ENCODE measurements at regions not wholly inside any gene's neighbourhood (a gene's known extent, or its start where the extent isn't known, plus 50 kb on each side); places are given as distances from the start of the nearest gene placed in this dataset.

DNA sequence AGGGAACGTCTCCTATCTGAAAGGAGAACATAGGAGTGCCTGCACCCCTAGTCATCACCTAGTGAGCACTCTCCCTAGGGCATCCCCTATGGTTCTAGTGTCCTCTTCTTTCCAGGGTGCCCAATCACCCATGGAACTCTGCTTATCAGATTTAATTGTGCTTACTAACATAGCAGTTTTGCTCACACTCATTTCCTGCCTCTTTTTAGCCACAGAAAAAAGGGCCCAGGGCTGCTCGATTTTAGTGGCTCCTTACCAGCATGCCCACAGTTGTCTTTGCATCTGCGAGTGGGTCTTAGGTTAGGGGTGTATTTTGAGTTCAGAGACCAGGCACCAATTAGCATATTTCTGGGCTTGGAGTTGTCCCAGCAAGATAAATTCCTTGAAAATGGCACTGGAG is 1110.2 kb downstream of the TAF11L14 start:
- no peak overlapping the region for H3K4me3 ChIP-seq (replicated peaks in 1 of 4; ENCODE audit: control extremely low read depth in 1 of 4, insufficient read depth in 1 of 4, low read depth in 3 of 4, low read length in 4 of 4)
- DNase-seq (ENCODE audit: low read depth in 2 of 2), result no peak

GRCh38 chr5:18745042-18745987 is 1111.1 kb downstream of the TAF11L14 start:
- Histone ChIP-seq H3K27ac (ENCODE audit: insufficient read depth, low read length) (no peak overlapping the region), H2AFZ (ENCODE audit: low read length) (no peak overlapping the region), H3K4me3 (replicated peaks in 1 of 4; ENCODE audit: control extremely low read depth in 1 of 4, insufficient read depth in 1 of 4, low read depth in 3 of 4, low read length in 4 of 4) (peak overlapping the region in 2 of 4 experiments; percentile 20 to 55), H3K9me3 (ENCODE audit: control insufficient read depth, insufficient read depth, low read depth, low read length) (no peaks in the 10 kb centered on the region), H3K4me2 (ENCODE audit: extremely low read depth, insufficient read depth, low read length) (peak overlapping the region; percentile 23), H3K27me3 (ENCODE audit: control insufficient read depth, insufficient read depth, low read length) (no peaks in the 10 kb centered on the region), H4K20me1 (ENCODE audit: control insufficient read depth, extremely low read depth, insufficient read depth, low read length) (no peaks in the 10 kb centered on the region), H3K4me1 (ENCODE audit: control insufficient read depth, extremely low read depth, insufficient read depth, low read length) (no peaks in the 10 kb centered on the region), H3K79me2 (ENCODE audit: control insufficient read depth, insufficient read depth, low read length) (no peaks in the 10 kb centered on the region), H3K9ac (ENCODE audit: insufficient read depth, low read length) (no peak overlapping the region), H3K36me3 (ENCODE audit: control insufficient read depth, insufficient read depth, low read length) (no peaks in the 10 kb centered on the region)
- no peak for TF ChIP-seq CTCF (conservative IDR thresholded peaks at IDR 0.05 in 1 of 2, IDR thresholded peaks at IDR 0.05 in 1 of 2; ENCODE audit: low read depth in 1 of 2, low read length in 2 of 2)
- TF ChIP-seq EZH2 (IDR thresholded peaks at IDR 0.05; ENCODE audit: low read length, missing control alignments), result no peak
- no peak for DNase-seq (ENCODE audit: low read depth in 2 of 2)

More for the DNA sequence above, 1110.2 kb downstream of the TAF11L14 start:
- no peaks in the 10 kb centered on the region for H3K9me3 ChIP-seq (ENCODE audit: control insufficient read depth, insufficient read depth, low read depth, low read length)
- no peak overlapping the region for H2AFZ ChIP-seq (ENCODE audit: low read length)
- H3K79me2 ChIP-seq (ENCODE audit: control insufficient read depth, insufficient read depth, low read length), result no peaks in the 10 kb centered on the region
- H3K27ac ChIP-seq (ENCODE audit: insufficient read depth, low read length), result no peak overlapping the region
- H3K27me3 ChIP-seq (ENCODE audit: control insufficient read depth, insufficient read depth, low read length), result no peaks in the 10 kb centered on the region
- TF ChIP-seq CTCF (conservative IDR thresholded peaks at IDR 0.05 in 1 of 2, IDR thresholded peaks at IDR 0.05 in 1 of 2; ENCODE audit: low read depth in 1 of 2, low read length in 2 of 2) (no peak), EZH2 (IDR thresholded peaks at IDR 0.05; ENCODE audit: low read length, missing control alignments) (no peak)
- H3K4me2 ChIP-seq (ENCODE audit: extremely low read depth, insufficient read depth, low read length), result no peak overlapping the region
- no peaks in the 10 kb centered on the region for H4K20me1 ChIP-seq (ENCODE audit: control insufficient read depth, extremely low read depth, insufficient read depth, low read length)
- H3K9ac ChIP-seq (ENCODE audit: insufficient read depth, low read length), result no peak overlapping the region
- no peaks in the 10 kb centered on the region for H3K36me3 ChIP-seq (ENCODE audit: control insufficient read depth, insufficient read depth, low read length)
- no peaks in the 10 kb centered on the region for H3K4me1 ChIP-seq (ENCODE audit: control insufficient read depth, extremely low read depth, insufficient read depth, low read length)

- Histone ChIP-seq H3K79me2 (ENCODE audit: control insufficient read depth, insufficient read depth, low read length) (no peaks in the 10 kb centered on the region), H3K4me2 (ENCODE audit: extremely low read depth, insufficient read depth, low read length) (no peak overlapping the region), H3K4me3 (replicated peaks in 1 of 4; ENCODE audit: control extremely low read depth in 1 of 4, insufficient read depth in 1 of 4, low read depth in 3 of 4, low read length in 4 of 4) (peak overlapping the region in 2 of 4 experiments; percentile 20 to 55), H3K27me3 (ENCODE audit: control insufficient read depth, insufficient read depth, low read length) (no peaks in the 10 kb centered on the region), H2AFZ (ENCODE audit: low read length) (no peak overlapping the region), H3K27ac (ENCODE audit: insufficient read depth, low read length) (no peak overlapping the region), H3K9ac (ENCODE audit: insufficient read depth, low read length) (no peak overlapping the region), H3K9me3 (ENCODE audit: control insufficient read depth, insufficient read depth, low read depth, low read length) (no peaks in the 10 kb centered on the region), H4K20me1 (ENCODE audit: control insufficient read depth, extremely low read depth, insufficient read depth, low read length) (no peaks in the 10 kb centered on the region), H3K36me3 (ENCODE audit: control insufficient read depth, insufficient read depth, low read length) (no peaks in the 10 kb centered on the region), H3K4me1 (ENCODE audit: control insufficient read depth, extremely low read depth, insufficient read depth, low read length) (no peaks in the 10 kb centered on the region)
- TF ChIP-seq CTCF (conservative IDR thresholded peaks at IDR 0.05 in 1 of 2, IDR thresholded peaks at IDR 0.05 in 1 of 2; ENCODE audit: low read depth in 1 of 2, low read length in 2 of 2) (no peak), EZH2 (IDR thresholded peaks at IDR 0.05; ENCODE audit: low read length, missing control alignments) (no peak)
- peak in 1 of 2 donors; percentile 2 for DNase-seq (ENCODE audit: low read depth in 2 of 2)
Measured at GRCh38 chr5:18745988-18746615, 1111.8 kb downstream of the TAF11L14 start.
